NCI-H146 treated with DMSO at 0.1 percent for 48 hours (cell line): ENCODE measurements at regions not wholly inside any gene's neighbourhood (a gene's known extent, or its start where the extent isn't known, plus 50 kb on each side); places are given as distances from the start of the nearest gene placed in this dataset.
A peak's percentile ranks its signal among the peaks of the same experiment; 100 is the strongest.

Experiments used
- DNase-seq: peaks from one replicate; lab custom pipeline; 2025; ENCODE audit not compliant: unreplicated experiment; lab: John Stamatoyannopoulos, UW

DNA sequence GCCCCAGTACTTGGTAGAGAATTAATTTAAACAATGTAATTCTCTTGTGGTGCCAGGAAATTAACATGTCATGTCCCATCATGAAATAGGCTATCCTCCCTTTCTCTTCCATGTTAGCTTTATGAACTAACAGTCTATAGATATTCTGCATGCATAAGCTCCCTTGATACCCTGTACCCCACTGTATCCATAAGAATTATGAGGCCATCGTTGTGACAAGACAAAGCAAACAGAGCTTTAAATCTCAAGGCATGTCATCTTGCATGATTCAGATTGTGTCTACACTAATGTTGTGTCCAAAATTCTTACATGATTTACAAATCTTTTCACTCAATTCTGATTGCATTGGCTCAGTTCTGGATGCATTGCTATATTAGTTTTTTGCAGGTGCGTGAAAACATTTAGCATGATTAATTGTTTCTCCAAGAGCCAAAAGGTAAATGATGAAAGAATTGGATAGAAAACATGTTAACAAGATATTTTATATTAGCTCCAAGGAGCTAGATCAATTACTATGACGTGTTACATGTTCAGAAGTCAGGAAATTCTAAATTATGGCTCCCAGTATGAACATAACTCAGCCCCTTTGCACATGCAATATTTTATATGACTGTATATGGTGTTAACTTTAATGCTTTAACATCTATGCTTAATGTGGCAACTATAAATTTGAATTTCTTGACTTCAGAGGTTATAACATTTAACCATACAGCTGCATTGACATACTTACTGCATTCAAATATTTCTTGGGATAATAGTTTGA, 620.3 kb downstream of the SLC4A3 start:
- DNase-seq: no peak

DNA sequence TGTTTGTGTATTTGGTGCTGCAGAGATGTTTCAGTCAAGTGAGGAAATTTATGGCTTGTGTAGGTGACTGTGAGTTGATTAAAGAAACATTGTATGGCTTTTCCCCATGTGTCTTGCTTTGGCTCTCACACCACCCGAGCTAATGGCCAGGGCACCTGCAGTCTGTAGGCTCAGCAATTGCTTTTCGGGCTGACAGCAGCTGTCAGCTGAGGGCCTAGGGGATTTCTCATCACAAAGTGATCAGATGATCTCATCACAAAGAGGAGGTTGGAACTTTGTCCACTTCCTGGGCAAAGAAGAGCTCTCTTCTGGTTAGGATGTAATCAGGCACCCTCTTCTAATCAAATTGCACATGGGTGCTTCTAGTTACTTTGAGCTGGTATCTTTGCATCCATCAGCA, 632.2 kb downstream of the SLC4A3 start:
- DNase-seq: peak; percentile 1

GRCh38 chr2:220263300-220263699, 635.9 kb downstream of the SLC4A3 start:
- DNase-seq: no peak

DNA sequence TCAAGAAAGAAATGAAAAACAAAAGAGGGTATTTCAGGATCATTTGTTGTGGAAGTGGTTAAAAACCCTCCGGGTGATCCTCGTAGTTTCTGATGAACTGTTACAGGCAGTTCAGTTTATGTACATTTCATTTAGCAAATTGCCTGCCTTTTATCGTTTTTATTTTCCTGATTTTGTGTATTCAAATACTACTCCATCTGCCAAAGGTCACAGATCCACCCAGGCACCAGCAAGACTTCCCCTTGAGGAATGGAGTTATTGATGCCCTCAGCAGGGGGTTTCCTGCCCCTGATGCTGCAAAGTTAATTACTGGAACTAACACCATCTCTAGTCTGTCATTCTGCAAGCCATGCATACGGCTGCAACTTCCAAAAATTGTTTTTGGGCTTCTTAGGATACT, 641.9 kb downstream of the SLC4A3 start:
- DNase-seq: peak; percentile 77

DNA sequence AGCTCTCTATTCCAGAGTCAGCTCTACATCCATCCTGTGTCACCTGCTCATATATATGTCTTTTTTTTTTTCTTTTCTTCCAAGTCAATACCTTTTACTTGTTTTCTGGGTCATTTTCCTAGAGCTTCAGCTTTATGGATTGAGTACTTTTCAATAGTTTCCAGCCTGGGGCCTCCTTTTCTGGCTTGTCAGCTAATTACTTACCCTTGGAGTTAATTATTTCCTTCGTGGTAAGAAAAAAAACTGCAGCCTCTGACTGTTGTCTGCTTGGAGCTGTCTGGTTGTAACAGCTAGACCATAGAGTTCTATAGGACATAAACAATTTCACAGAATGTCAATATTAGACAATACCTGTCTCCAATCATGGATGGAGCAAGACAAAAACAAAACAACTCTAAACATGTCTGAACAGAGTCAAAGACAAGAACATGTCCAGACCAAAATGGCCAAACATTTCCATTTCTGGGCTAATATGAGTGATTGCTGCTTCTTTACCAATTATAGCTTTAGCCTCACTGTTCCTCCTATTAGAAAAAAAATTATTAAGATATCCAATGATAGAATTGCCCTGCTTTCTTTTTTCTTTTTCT, 643.1 kb downstream of the SLC4A3 start:
- DNase-seq: peak; percentile 19

GRCh38 chr2:220272656-220273055, 645.2 kb downstream of the SLC4A3 start:
- DNase-seq: no peak

GRCh38 chr2:220273082-220273481, 645.7 kb downstream of the SLC4A3 start:
- DNase-seq: no peak

GRCh38 chr2:220275454-220275853, 648.0 kb downstream of the SLC4A3 start:
- no peak for DNase-seq

GRCh38 chr2:220276741-220277444, 649.5 kb downstream of the SLC4A3 start:
- no peak for DNase-seq

DNA sequence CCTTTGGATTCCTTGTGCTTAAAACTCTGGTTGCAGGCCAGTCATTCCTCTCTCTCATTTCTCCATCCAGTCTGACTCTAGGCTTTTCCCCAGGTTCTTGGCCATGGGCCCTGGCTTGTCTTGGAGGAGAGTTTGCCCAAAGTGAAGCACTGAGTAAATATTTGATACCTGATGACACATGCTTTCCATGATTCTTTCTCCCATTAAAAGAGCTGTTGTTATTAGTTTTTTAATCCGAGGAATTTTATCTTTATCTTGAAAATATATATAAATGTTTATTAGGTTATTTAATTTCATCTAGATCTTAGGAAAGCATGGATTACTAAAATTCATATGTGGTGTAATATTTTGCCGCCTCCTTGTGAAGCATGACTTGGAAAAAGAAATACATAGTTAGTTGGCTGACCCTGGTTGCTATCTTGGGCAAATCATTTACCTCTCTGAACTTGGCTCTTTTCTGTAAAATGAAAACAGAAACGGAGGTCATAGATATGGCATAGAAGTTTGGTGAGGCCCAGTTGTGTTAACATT, 650.1 kb downstream of the SLC4A3 start:
- DNase-seq: no peak

DNA sequence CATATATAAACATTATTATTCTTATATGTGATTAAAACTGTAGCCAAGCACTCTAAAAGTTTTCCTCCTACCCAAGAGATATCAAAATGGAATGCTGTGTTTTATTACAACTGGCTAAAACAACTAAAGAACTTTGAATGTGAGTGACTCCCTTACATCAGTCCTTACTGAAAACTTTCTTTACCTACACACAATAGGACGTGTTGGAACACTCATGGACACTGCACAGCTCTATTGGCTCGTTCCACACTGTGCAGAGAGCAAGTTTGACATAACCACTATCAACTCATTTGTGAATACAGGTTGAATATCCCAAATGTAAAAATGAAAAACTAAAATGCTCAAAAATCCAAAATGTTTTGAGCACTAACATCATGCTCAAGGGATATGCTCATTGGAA, 650.6 kb downstream of the SLC4A3 start:
- no peak for DNase-seq

DNA sequence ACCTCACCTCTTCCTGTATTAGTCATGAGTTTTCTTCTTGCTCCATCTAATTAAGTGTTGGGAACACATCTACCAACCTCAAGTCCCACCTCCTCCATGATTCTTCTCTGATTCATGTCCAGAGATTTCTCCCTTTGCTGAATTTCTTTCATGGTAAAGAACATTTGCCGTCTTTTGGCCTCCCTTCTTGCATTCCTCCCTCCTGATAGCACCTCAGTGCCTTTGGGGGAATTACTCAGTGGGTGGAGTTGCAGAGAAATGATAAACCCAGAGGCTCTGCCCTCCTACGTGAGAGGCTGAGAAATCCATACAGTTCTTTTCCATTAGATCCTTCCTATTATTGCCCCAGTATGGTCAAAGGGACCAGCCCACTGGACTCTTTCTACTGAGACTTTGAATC, 651.9 kb downstream of the SLC4A3 start:
- no peak for DNase-seq

GRCh38 chr2:220279840-220280239, 652.4 kb downstream of the SLC4A3 start:
- no peak for DNase-seq

- DNase-seq: no peak
Measured at GRCh38 chr2:220280736-220281135, 653.3 kb downstream of the SLC4A3 start.

- no peak for DNase-seq
Measured at GRCh38 chr2:220281771-220282170, 654.3 kb downstream of the SLC4A3 start.

DNA sequence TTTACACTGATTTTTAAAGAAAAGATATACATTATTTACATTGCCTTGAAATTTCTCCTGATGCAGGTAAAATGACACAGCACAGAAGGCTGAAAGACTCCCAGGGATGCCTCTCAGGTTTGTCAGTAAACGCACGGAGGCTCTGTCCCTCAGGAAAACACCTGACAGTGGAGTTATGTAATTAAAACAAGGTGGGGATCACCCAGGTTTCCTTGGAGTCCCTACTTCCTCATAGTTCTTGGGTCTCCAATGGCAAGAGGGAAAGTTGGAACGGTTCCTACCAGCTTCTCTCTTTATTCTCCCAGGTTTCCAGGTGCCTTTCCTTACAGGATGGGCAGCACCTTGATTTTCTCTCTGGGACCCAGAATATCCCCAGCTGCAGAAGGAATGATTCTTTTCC, 654.8 kb downstream of the SLC4A3 start:
- DNase-seq: no peak

- no peak for DNase-seq
Measured at GRCh38 chr2:220293966-220294365, 666.5 kb downstream of the SLC4A3 start.

- DNase-seq: no peak
Measured at GRCh38 chr2:220296174-220296573, 668.7 kb downstream of the SLC4A3 start.

DNA sequence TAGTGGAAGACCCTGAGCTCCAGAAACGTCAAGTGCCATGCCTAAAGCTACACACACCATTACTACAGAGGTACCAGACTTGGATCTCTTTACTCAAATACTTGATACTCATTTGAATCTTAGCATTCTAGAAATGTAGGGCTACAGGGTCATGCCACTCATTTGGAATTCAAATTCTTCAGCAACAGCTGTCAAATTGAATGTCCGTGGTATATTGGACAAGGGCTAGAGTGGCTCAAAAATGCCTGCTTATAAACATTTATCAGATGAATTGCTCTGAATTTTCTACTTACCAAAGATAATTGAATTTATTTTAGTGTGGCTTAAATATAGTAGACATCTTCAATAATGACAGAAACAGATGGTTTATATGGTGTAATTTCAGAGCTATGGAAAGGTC, 669.7 kb downstream of the SLC4A3 start:
- no peak for DNase-seq

DNA sequence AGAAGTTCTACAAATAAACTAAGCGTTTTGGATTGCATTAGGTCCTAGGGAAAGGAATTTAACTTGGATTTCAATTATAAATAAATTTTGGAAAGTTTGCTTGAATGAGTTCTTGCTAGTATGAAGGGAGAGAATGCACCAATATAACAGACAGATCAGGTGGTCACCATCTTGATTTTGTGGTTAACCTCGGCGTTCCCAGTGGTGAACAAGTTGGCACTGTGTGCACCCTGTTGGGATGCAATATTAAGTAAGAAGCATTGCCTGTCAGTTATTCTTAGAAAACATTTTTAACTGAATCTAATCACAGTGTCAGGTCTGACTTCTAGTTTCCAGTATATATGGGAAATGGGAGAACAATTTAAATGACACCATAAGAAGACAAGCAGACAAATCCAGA, 673.4 kb downstream of the SLC4A3 start:
- no peak for DNase-seq

DNA sequence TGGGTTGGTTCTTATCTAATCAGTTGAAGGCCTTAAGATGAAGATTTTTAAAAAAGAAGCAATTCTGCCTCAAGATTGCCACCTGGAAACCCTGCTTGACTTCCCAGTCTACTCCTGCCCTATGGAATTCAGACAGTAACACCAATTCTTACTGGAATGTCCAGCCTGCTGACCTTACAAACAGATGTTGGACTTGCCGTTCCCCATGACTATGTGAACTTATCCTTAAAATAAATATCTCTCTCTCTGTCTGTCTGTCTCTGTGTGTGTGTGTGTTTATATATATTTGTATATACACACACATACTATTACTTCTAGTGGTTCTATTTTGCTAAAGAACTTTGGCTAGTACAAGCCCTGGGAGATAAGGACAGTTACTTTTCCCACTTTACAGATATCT, 675.3 kb downstream of the SLC4A3 start:
- DNase-seq: no peak

DNA sequence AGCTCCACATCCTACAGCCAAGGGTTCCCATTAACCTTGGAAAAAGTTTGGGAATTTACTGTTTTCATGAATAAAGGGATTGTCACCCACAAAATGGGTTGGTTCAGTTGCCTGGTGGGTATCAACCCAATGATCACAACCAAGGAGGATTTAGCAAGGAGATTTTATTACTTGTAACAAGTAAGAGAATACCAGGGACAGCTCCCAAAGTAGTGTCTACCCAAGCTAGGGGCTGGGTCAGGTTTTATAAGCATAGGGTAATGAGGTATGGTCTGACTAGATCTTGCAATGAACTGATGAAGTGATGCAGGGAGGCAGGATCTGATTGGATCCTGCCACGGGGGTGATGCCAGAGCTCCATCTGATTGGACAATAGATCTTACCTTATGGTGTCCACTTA, 681.8 kb downstream of the SLC4A3 start:
- DNase-seq: no peak
